ENCODE measurements at regions not wholly inside any gene's neighbourhood (a gene's known extent, or its start where the extent isn't known, plus 50 kb on each side); places are given as distances from the start of the nearest gene placed in this dataset.
"Not testable (repeated sequence)": the region's sequence is repeated elsewhere in the genome, so short reads cannot be mapped to it uniquely, and the experiment has no call there.

DNA sequence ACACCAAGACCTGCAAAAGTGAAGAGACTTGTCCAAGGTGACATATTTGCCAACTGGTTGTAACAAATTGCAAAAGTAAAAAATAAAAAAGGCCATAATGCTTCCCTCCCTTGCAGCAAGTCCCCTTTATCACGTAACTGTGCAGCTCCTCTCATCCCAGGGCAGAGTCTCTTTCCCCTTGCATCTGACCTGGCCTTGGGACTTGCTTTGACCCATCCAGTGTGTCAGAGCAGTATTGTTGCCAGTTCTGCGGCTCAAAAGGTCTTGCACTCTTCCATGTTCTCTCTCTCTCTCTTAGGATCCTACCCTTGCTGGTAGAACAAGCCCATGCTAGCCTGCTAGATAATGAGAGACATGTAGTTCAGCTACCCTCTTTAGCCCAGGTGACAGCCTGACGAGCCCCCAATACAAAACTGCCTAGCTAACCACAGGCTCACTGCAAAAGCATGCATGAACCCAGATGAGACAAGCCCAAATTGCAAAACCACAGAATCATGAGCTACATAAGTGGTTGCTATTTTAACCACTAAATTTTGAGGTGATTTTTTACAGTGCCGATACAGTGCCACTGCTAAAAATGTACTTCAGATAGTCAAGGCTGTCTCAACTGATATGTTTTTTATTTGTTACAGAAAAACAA is 289.5 kb upstream of the PPARGC1A start:
- TF ChIP-seq, protein P1, sequence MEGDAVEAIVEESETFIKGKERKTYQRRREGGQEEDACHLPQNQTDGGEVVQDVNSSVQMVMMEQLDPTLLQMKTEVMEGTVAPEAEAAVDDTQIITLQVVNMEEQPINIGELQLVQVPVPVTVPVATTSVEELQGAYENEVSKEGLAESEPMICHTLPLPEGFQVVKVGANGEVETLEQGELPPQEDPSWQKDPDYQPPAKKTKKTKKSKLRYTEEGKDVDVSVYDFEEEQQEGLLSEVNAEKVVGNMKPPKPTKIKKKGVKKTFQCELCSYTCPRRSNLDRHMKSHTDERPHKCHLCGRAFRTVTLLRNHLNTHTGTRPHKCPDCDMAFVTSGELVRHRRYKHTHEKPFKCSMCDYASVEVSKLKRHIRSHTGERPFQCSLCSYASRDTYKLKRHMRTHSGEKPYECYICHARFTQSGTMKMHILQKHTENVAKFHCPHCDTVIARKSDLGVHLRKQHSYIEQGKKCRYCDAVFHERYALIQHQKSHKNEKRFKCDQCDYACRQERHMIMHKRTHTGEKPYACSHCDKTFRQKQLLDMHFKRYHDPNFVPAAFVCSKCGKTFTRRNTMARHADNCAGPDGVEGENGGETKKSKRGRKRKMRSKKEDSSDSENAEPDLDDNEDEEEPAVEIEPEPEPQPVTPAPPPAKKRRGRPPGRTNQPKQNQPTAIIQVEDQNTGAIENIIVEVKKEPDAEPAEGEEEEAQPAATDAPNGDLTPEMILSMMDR (IDR thresholded peaks at IDR 0.05; ENCODE audit: control extremely low read depth, extremely low read depth, low read depth, missing control alignments), result no peak
- no peak for DNase-seq (ENCODE audit: extremely low spot score)
- POLR2A ChIA-PET, result no interaction called here
- CTCF ChIA-PET, result interaction anchor here (1.1 to 1.5 kb wide), 2 partner anchors 12 to 16 kb away, joined by 3 to 4 read pairs; no protein-coding TSS in a partner anchor

DNA sequence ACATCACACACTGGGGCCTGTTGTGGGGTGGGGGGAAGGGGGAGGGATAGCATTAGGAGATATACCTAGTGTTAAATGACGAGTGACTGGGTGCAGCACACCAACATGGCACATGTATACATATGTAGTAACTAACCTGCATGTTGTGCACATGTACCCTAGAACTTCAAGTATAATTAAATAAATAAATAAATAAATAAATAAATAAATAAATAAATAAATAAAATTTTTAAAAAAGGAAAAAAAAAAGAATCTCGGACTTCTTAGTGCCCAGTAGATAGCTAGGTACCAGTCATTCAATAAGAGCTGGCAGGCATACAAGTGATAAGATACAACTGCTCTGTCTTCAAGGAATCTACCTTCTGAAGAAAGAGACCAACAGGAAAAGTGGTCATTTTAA is 287.6 kb upstream of the PPARGC1A start:
- POLR2A ChIA-PET; CTCF ChIA-PET; DNase-seq (ENCODE audit: extremely low spot score): not testable (repeated sequence)

DNA sequence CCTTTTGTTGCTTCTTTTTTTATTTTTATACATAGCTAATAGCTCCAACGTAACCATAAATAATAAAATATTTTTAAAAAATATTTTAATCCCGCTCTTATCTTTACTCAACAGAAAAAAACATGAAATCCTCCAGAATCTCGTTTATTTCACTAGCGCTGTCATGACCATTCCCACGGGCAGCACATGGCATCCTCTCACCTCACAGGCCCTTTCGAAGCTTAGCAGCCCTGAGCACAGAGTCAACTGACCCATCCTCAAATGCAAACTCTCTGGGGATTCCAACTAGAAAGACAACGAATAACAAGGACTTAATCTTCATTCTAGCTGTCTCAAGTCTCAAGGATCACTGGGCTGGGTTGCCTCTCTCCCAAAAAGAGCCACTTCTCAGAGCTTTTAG is 285.9 kb upstream of the PPARGC1A start:
- TF ChIP-seq, protein P1 (IDR thresholded peaks at IDR 0.05; ENCODE audit: control extremely low read depth, extremely low read depth, low read depth, missing control alignments), result no peak
- ChIA-PET CTCF (interaction anchor here (0.8 to 0.9 kb wide), 2 partner anchors 11 to 15 kb away, joined by 3 read pairs; no protein-coding TSS in a partner anchor), POLR2A (no interaction called here)
- DNase-seq (ENCODE audit: extremely low spot score), result no peak

DNA sequence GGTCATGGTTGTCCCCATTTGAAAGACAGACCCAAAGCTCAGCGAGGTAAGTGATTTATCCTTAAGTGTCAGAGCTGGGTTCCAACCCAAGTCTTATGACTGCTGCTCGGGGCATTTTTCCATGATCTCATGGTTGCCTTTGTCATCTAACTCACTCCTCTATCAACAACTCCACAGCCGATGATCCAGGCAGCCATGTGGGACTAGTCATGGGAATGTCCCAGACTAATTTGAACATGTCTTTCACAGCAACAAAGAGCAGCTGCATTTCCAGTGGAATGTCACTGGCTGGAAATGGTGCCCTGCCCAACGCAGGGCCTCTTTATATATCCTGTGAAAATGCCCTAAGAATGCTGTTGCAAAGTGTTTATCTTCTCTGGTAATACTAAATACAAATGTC is 284.8 kb upstream of the PPARGC1A start:
- no peak for DNase-seq (ENCODE audit: extremely low spot score)
- POLR2A ChIA-PET, result no interaction called here
- TF ChIP-seq, protein P1 (IDR thresholded peaks at IDR 0.05; ENCODE audit: control extremely low read depth, extremely low read depth, low read depth, missing control alignments), result no peak
- CTCF ChIA-PET, result no interaction called here

DNA sequence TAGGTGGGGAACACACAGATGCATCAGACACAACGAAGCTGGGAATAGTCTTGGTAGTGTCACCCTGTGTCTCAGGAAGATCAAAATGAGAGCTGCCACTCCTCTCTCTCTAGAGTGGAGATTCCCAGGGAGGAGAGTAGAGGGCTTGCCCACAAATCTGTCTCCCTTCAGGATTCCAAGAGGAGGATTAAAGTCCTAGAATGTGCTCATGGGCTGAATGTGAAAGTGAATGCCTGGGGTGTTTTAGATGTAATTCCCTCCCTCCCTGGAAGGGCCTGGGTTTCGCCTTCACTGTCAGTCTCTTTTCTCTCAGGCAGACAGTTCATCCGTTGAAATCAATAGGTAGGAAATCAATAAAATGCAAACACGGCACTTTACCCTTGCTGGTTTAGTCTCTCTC is 282.6 kb upstream of the PPARGC1A start:
- no peak for DNase-seq (ENCODE audit: extremely low spot score)
- TF ChIP-seq, protein P1 (IDR thresholded peaks at IDR 0.05; ENCODE audit: control extremely low read depth, extremely low read depth, low read depth, missing control alignments), result no peak
- CTCF ChIA-PET, result no interaction called here
- POLR2A ChIA-PET, result no interaction called here

DNA sequence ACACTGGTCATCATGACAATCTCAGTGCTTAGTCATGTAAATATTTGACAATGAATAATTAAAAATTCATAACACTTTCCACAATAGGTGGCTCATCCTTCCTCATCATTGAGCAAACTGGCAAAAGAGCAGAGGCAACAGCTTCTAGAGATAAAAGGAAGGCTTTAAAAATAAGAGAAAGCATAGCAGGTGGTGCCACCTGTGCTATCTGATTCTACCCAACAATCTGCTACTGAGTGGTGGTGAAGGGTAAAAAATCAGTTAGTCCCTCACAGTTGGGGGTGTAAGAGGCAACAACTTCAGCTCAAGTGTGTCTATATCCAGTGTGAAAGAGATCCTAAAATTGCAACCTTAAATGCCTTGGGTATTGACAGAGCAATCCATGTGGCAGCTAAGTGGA is 280.1 kb upstream of the PPARGC1A start:
- CTCF ChIA-PET, result interaction anchor here (1.5 kb wide), 1 partner anchor 11 kb away, joined by 4 read pairs; no protein-coding TSS in a partner anchor
- TF ChIP-seq, protein P1 (IDR thresholded peaks at IDR 0.05; ENCODE audit: control extremely low read depth, extremely low read depth, low read depth, missing control alignments), result no peak
- DNase-seq (ENCODE audit: extremely low spot score), result no peak
- POLR2A ChIA-PET, result no interaction called here

DNA sequence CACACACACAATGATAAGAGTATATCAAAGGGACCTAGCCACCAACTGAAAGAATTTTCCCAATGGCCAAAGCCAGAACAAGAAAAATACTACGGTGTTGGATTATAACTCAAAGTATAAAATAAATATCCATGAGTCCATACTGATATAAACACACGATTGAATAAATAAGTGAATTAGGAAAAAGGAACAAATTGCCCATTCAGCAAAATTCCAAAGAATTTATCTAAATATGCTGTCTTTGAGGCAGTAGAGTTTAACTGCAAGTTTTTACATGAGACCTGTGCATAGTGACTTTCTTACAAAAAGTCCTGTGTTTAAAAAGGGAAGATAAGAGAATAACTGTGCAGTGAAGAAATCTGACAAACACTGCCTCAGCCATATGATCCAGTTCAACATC is 278.8 kb upstream of the PPARGC1A start:
- POLR2A ChIA-PET, result no interaction called here
- CTCF ChIA-PET, result no interaction called here
- TF ChIP-seq, protein P1 (IDR thresholded peaks at IDR 0.05; ENCODE audit: control extremely low read depth, extremely low read depth, low read depth, missing control alignments), result no peak
- DNase-seq (ENCODE audit: extremely low spot score), result no peak
